ENCODE measurements at regions not wholly inside any gene's neighbourhood (a gene's known extent, or its start where the extent isn't known, plus 50 kb on each side); places are given as distances from the start of the nearest gene placed in this dataset.

DNA sequence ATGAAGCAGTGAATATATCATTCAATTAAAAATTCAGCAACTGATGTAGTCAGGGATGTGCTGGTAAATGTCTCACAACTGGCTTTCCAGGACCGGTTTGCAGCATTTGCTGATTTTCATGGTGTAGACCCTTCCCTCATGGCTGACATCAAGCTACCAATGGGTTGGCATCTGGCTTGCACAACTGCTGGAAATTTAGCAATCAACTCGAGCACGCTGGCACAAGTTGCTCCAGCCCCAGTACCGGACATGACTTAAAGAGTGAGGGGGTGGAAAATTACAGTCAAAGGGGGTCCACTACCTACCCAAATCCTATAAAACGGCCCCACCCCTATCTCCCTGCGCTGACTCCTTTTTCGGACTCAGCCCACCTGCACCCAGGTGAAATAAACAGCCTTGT is 198.4 kb upstream of the NRP1 start:
- ATAC-seq (ENCODE audit: low read depth) (no peak), DNase-seq (no peak)
- no peak for TF ChIP-seq CTCF (IDR thresholded peaks at IDR 0.05)
- TF ChIP-seq EZH2 (IDR thresholded peaks at IDR 0.05; ENCODE audit: borderline replicate concordance, insufficient read depth, low read depth, low read length, poor library complexity, severe bottlenecking): no peak
- no peak overlapping the region for H2AFZ ChIP-seq (ENCODE audit: insufficient read depth, low read depth, low read length, poor library complexity, severe bottlenecking)
- CTCF ChIA-PET: no interaction called here
- POLR2A ChIA-PET: no interaction called here
- H3K36me3 ChIP-seq (replicated peaks in 1 of 2; ENCODE audit: control extremely low read depth in 1 of 2, control insufficient read depth in 1 of 2, extremely low read depth in 1 of 2, insufficient read depth in 2 of 2, low read length in 1 of 2): no peaks in the 10 kb centered on the region
- H3K9me3 ChIP-seq (ENCODE audit: control extremely low read depth in 1 of 3, control insufficient read depth in 2 of 3, insufficient read depth in 1 of 3, low read length in 2 of 3): no peaks in the 10 kb centered on the region
- H3K4me1 ChIP-seq (ENCODE audit: control insufficient read depth in 2 of 2, insufficient read depth in 2 of 2, low read length in 2 of 2): no peaks in the 10 kb centered on the region
- no peaks in the 10 kb centered on the region for H4K20me1 ChIP-seq (ENCODE audit: control insufficient read depth, insufficient read depth, low read length, poor library complexity, severe bottlenecking)
- H3K4me2 ChIP-seq (replicated peaks; ENCODE audit: low read depth, low read length, poor library complexity, severe bottlenecking): no peak overlapping the region
- no peak overlapping the region for H3K27ac Mint-ChIP-seq
- no peak overlapping the region for H3K4me3 Mint-ChIP-seq
- no peaks in the 10 kb centered on the region for H3K4me1 Mint-ChIP-seq
- H3K27me3 ChIP-seq (replicated peaks in 1 of 4; ENCODE audit: control extremely low read depth in 1 of 4, control insufficient read depth in 3 of 4, insufficient read depth in 4 of 4, low read length in 3 of 4): no peaks in the 10 kb centered on the region
- intact Hi-C loops (cut with micrococcal nuclease): no loop called here
- no peak overlapping the region for H3K4me3 ChIP-seq (ENCODE audit: control extremely low read depth in 1 of 5, extremely low read depth in 1 of 5, insufficient read depth in 1 of 5, low read depth in 2 of 5, low read length in 4 of 5)
- no peaks in the 10 kb centered on the region for H3K27me3 Mint-ChIP-seq
- H3K9me3 Mint-ChIP-seq (ENCODE audit: insufficient read depth): no peaks in the 10 kb centered on the region
- H3K27ac ChIP-seq (ENCODE audit: low read length in 2 of 2): no peak overlapping the region
- WGBS (ENCODE audit: insufficient coverage): 90% methylated on average over 3 of the region's 7 CpGs
- no peak overlapping the region for H3K9ac ChIP-seq (ENCODE audit: low read length)
- H3K79me2 ChIP-seq (ENCODE audit: control insufficient read depth, insufficient read depth, low read length): no peaks in the 10 kb centered on the region

DNA sequence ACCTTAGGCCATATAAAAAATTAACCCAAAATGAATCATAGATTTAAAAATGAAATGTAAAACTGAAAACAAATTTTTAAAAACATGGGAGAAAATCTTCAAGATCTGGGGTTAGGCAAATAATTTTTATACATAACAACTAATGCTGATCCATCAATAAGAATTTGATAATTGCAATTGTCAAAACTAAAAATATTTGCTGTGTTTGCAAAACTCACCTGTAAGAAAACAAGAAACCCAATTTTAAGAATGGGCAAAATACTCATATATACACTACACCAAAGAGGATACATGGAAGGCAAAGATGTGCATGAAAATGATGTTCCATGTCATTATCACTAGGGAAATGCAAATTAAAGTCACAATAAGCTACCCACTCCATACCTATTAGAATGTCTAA is 194.8 kb upstream of the NRP1 start:
- H3K36me3 ChIP-seq (replicated peaks in 1 of 2; ENCODE audit: control extremely low read depth in 1 of 2, control insufficient read depth in 1 of 2, extremely low read depth in 1 of 2, insufficient read depth in 2 of 2, low read length in 1 of 2): no peaks in the 10 kb centered on the region
- TF ChIP-seq EZH2 (IDR thresholded peaks at IDR 0.05; ENCODE audit: borderline replicate concordance, insufficient read depth, low read depth, low read length, poor library complexity, severe bottlenecking): no peak
- no peak for TF ChIP-seq CTCF (IDR thresholded peaks at IDR 0.05)
- H3K4me2 ChIP-seq (replicated peaks; ENCODE audit: low read depth, low read length, poor library complexity, severe bottlenecking): no peak overlapping the region
- no peak overlapping the region for H3K4me3 ChIP-seq (ENCODE audit: control extremely low read depth in 1 of 5, extremely low read depth in 1 of 5, insufficient read depth in 1 of 5, low read depth in 2 of 5, low read length in 4 of 5)
- ATAC-seq (ENCODE audit: low read depth) (no peak), DNase-seq (no peak)
- H3K9ac ChIP-seq (ENCODE audit: low read length): no peak overlapping the region
- intact Hi-C loops (cut with micrococcal nuclease): no loop called here
- H3K27ac ChIP-seq (ENCODE audit: low read length in 2 of 2): no peak overlapping the region
- no peaks in the 10 kb centered on the region for H4K20me1 ChIP-seq (ENCODE audit: control insufficient read depth, insufficient read depth, low read length, poor library complexity, severe bottlenecking)
- ChIA-PET CTCF (no interaction called here), POLR2A (no interaction called here)
- no peaks in the 10 kb centered on the region for H3K79me2 ChIP-seq (ENCODE audit: control insufficient read depth, insufficient read depth, low read length)
- H3K27me3 ChIP-seq (replicated peaks in 1 of 4; ENCODE audit: control extremely low read depth in 1 of 4, control insufficient read depth in 3 of 4, insufficient read depth in 4 of 4, low read length in 3 of 4): no peaks in the 10 kb centered on the region
- H3K4me1 ChIP-seq (ENCODE audit: control insufficient read depth in 2 of 2, insufficient read depth in 2 of 2, low read length in 2 of 2): no peaks in the 10 kb centered on the region
- Mint-ChIP-seq H3K4me3 (no peak overlapping the region), H3K4me1 (no peaks in the 10 kb centered on the region), H3K27ac (no peak overlapping the region), H3K27me3 (no peaks in the 10 kb centered on the region), H3K9me3 (ENCODE audit: insufficient read depth) (no peaks in the 10 kb centered on the region)
- no peak overlapping the region for H2AFZ ChIP-seq (ENCODE audit: insufficient read depth, low read depth, low read length, poor library complexity, severe bottlenecking)
- H3K9me3 ChIP-seq (ENCODE audit: control extremely low read depth in 1 of 3, control insufficient read depth in 2 of 3, insufficient read depth in 1 of 3, low read length in 2 of 3): peaks cover 0 to 8% (median 0%) of the 10 kb centered on the region in 3 donors

All from B cell (primary cell).